ENCODE measurements at regions not wholly inside any gene's neighbourhood (a gene's known extent, or its start where the extent isn't known, plus 50 kb on each side); places are given as distances from the start of the nearest gene placed in this dataset.

DNA sequence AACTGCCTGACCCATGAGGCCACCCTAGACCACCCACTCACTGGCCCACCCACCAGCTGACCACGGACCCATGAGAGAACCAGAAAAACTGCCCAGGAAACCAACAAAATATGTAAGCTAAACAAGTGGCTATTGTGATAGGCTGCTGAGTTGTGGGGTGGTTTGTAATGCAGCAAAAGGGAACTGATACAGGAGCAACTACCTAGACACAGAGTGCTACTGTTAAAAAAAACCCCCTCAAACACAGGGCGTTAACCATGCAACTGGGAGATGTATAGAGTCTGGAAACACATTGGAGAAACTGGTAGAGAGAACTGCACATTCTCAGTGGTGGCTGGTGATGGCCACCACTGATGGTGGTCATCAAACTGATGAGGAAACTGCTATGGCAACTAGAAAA is 206.3 kb upstream of the GYPC start:
- POLR2A ChIA-PET, result no interaction called here
- Mint-ChIP-seq H3K27me3 (ENCODE audit: low read depth) (peaks cover 6% of the 10 kb centered on the region; the same call in 1 of the 2 replicates), H3K27ac (no peak overlapping the region), H3K9me3 (peaks cover 56% of the 10 kb centered on the region), H3K4me1 (no peaks in the 10 kb centered on the region), H3K36me3 (peaks cover 41% of the 10 kb centered on the region), H3K4me3 (no peak overlapping the region)
- ATAC-seq (no peak), DNase-seq (ENCODE audit: low spot score) (no peak)
- TF ChIP-seq, protein P1, sequence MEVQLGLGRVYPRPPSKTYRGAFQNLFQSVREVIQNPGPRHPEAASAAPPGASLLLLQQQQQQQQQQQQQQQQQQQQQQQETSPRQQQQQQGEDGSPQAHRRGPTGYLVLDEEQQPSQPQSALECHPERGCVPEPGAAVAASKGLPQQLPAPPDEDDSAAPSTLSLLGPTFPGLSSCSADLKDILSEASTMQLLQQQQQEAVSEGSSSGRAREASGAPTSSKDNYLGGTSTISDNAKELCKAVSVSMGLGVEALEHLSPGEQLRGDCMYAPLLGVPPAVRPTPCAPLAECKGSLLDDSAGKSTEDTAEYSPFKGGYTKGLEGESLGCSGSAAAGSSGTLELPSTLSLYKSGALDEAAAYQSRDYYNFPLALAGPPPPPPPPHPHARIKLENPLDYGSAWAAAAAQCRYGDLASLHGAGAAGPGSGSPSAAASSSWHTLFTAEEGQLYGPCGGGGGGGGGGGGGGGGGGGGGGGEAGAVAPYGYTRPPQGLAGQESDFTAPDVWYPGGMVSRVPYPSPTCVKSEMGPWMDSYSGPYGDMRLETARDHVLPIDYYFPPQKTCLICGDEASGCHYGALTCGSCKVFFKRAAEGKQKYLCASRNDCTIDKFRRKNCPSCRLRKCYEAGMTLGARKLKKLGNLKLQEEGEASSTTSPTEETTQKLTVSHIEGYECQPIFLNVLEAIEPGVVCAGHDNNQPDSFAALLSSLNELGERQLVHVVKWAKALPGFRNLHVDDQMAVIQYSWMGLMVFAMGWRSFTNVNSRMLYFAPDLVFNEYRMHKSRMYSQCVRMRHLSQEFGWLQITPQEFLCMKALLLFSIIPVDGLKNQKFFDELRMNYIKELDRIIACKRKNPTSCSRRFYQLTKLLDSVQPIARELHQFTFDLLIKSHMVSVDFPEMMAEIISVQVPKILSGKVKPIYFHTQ (CRISPR knock-in tag; IDR thresholded peaks at IDR 0.05), result no peak
- TF ChIP-seq FOXP1 (CRISPR knock-in tag; IDR thresholded peaks at IDR 0.05; ENCODE audit: borderline replicate concordance) (no peak), NFE2L1 (CRISPR knock-in tag; IDR thresholded peaks at IDR 0.05) (no peak), FOXJ3 (CRISPR knock-in tag; IDR thresholded peaks at IDR 0.05; ENCODE audit: borderline replicate concordance) (no peak), JAZF1 (CRISPR knock-in tag; IDR thresholded peaks at IDR 0.05) (no peak), ZNF317 (CRISPR knock-in tag; IDR thresholded peaks at IDR 0.05; ENCODE audit: borderline replicate concordance, low read depth) (no peak), ZNF423 (CRISPR knock-in tag; IDR thresholded peaks at IDR 0.05) (no peak), ETV6 (CRISPR knock-in tag; IDR thresholded peaks at IDR 0.05) (no peak), ZNF138 (CRISPR knock-in tag; conservative IDR thresholded peaks at IDR 0.05) (no peak), NR3C1 (CRISPR knock-in tag; conservative IDR thresholded peaks at IDR 0.05; ENCODE audit: low read depth) (no peak)
- TF ChIP-seq, protein P2, sequence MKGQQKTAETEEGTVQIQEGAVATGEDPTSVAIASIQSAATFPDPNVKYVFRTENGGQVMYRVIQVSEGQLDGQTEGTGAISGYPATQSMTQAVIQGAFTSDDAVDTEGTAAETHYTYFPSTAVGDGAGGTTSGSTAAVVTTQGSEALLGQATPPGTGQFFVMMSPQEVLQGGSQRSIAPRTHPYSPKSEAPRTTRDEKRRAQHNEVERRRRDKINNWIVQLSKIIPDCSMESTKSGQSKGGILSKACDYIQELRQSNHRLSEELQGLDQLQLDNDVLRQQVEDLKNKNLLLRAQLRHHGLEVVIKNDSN (CRISPR knock-in tag; IDR thresholded peaks at IDR 0.05), result no peak
- TF ChIP-seq, protein P3, sequence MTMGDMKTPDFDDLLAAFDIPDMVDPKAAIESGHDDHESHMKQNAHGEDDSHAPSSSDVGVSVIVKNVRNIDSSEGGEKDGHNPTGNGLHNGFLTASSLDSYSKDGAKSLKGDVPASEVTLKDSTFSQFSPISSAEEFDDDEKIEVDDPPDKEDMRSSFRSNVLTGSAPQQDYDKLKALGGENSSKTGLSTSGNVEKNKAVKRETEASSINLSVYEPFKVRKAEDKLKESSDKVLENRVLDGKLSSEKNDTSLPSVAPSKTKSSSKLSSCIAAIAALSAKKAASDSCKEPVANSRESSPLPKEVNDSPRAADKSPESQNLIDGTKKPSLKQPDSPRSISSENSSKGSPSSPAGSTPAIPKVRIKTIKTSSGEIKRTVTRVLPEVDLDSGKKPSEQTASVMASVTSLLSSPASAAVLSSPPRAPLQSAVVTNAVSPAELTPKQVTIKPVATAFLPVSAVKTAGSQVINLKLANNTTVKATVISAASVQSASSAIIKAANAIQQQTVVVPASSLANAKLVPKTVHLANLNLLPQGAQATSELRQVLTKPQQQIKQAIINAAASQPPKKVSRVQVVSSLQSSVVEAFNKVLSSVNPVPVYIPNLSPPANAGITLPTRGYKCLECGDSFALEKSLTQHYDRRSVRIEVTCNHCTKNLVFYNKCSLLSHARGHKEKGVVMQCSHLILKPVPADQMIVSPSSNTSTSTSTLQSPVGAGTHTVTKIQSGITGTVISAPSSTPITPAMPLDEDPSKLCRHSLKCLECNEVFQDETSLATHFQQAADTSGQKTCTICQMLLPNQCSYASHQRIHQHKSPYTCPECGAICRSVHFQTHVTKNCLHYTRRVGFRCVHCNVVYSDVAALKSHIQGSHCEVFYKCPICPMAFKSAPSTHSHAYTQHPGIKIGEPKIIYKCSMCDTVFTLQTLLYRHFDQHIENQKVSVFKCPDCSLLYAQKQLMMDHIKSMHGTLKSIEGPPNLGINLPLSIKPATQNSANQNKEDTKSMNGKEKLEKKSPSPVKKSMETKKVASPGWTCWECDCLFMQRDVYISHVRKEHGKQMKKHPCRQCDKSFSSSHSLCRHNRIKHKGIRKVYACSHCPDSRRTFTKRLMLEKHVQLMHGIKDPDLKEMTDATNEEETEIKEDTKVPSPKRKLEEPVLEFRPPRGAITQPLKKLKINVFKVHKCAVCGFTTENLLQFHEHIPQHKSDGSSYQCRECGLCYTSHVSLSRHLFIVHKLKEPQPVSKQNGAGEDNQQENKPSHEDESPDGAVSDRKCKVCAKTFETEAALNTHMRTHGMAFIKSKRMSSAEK (CRISPR knock-in tag; IDR thresholded peaks at IDR 0.05; ENCODE audit: borderline replicate concordance), result no peak
- TF ChIP-seq, protein P4, sequence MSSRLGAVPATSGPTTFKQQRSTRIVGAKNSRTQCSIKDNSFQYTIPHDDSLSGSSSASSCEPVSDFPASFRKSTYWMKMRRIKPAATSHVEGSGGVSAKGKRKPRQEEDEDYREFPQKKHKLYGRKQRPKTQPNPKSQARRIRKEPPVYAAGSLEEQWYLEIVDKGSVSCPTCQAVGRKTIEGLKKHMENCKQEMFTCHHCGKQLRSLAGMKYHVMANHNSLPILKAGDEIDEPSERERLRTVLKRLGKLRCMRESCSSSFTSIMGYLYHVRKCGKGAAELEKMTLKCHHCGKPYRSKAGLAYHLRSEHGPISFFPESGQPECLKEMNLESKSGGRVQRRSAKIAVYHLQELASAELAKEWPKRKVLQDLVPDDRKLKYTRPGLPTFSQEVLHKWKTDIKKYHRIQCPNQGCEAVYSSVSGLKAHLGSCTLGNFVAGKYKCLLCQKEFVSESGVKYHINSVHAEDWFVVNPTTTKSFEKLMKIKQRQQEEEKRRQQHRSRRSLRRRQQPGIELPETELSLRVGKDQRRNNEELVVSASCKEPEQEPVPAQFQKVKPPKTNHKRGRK (CRISPR knock-in tag; IDR thresholded peaks at IDR 0.05; ENCODE audit: borderline replicate concordance), result no peak
- TF ChIP-seq, protein P5, sequence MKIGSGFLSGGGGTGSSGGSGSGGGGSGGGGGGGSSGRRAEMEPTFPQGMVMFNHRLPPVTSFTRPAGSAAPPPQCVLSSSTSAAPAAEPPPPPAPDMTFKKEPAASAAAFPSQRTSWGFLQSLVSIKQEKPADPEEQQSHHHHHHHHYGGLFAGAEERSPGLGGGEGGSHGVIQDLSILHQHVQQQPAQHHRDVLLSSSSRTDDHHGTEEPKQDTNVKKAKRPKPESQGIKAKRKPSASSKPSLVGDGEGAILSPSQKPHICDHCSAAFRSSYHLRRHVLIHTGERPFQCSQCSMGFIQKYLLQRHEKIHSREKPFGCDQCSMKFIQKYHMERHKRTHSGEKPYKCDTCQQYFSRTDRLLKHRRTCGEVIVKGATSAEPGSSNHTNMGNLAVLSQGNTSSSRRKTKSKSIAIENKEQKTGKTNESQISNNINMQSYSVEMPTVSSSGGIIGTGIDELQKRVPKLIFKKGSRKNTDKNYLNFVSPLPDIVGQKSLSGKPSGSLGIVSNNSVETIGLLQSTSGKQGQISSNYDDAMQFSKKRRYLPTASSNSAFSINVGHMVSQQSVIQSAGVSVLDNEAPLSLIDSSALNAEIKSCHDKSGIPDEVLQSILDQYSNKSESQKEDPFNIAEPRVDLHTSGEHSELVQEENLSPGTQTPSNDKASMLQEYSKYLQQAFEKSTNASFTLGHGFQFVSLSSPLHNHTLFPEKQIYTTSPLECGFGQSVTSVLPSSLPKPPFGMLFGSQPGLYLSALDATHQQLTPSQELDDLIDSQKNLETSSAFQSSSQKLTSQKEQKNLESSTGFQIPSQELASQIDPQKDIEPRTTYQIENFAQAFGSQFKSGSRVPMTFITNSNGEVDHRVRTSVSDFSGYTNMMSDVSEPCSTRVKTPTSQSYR (CRISPR knock-in tag; IDR thresholded peaks at IDR 0.05), result no peak
- TF ChIP-seq, protein P6, sequence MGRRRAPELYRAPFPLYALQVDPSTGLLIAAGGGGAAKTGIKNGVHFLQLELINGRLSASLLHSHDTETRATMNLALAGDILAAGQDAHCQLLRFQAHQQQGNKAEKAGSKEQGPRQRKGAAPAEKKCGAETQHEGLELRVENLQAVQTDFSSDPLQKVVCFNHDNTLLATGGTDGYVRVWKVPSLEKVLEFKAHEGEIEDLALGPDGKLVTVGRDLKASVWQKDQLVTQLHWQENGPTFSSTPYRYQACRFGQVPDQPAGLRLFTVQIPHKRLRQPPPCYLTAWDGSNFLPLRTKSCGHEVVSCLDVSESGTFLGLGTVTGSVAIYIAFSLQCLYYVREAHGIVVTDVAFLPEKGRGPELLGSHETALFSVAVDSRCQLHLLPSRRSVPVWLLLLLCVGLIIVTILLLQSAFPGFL (CRISPR knock-in tag; IDR thresholded peaks at IDR 0.05; ENCODE audit: borderline replicate concordance), result no peak
- TF ChIP-seq, protein P7, sequence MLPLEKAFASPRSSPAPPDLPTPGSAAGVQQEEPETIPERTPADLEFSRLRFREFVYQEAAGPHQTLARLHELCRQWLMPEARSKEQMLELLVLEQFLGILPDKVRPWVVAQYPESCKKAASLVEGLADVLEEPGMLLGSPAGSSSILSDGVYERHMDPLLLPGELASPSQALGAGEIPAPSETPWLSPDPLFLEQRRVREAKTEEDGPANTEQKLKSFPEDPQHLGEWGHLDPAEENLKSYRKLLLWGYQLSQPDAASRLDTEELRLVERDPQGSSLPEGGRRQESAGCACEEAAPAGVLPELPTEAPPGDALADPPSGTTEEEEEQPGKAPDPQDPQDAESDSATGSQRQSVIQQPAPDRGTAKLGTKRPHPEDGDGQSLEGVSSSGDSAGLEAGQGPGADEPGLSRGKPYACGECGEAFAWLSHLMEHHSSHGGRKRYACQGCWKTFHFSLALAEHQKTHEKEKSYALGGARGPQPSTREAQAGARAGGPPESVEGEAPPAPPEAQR (CRISPR knock-in tag; IDR thresholded peaks at IDR 0.05), result no peak
- CTCF ChIA-PET, result no interaction called here

Measured in WTC11 (cell line).